Neural progenitor cell (in vitro differentiated cells): ENCODE measurements at regions not wholly inside any gene's neighbourhood (a gene's known extent, or its start where the extent isn't known, plus 50 kb on each side); places are given as distances from the start of the nearest gene placed in this dataset.
"Not testable (repeated sequence)": the region's sequence is repeated elsewhere in the genome, so short reads cannot be mapped to it uniquely, and the experiment has no call there.

Experiments used
- DNase-seq: peaks from one replicate; pipeline ENCODE4 v3.0.0-alpha.2; 2016; ENCODE audit warnings: low spot score
- H2AFZ ChIP-seq: fragments of 200-600 bp; sonication (generic); replicated peaks from 2 replicates; pipeline ENCODE4 v1.6.1; 2016; ENCODE audit warnings: antibody characterized with exemption
- H3F3A ChIP-seq: fragments of 200-600 bp; sonication (generic); 2 replicates; pipeline ENCODE4 v1.6.1; 2016; ENCODE audit warnings: antibody characterized with exemption, low read depth
- H3K27ac ChIP-seq: fragments of 200-600 bp; sonication (generic); 2 replicates; pipeline ENCODE4 v1.5.1; 2016; ENCODE audit warnings: mild to moderate bottlenecking
- H3K27me3 ChIP-seq: fragments of 200-600 bp; sonication (generic); 2 replicates; pipeline ENCODE4 v1.6.1; 2016; ENCODE audit warnings: mild to moderate bottlenecking, moderate library complexity
- H3K36me3 ChIP-seq: fragments of 200-600 bp; sonication (generic); 2 replicates; pipeline ENCODE4 v1.5.1; 2016
- H3K4me1 ChIP-seq: fragments of 200-600 bp; sonication (generic); 2 replicates; pipeline ENCODE4 v1.6.1; 2016; ENCODE audit warnings: mixed run types
- H3K4me2 ChIP-seq: fragments of 200-600 bp; sonication (generic); 2 replicates; pipeline ENCODE4 v1.6.1; 2016
- H3K4me3 ChIP-seq: fragments of 200-600 bp; sonication (generic); 2 replicates; pipeline ENCODE4 v1.5.1; 2016
- H3K79me2 ChIP-seq: fragments of 200-600 bp; sonication (generic); 2 replicates; pipeline ENCODE4 v1.6.1; 2016; ENCODE audit warnings: low read depth
- H3K9ac ChIP-seq: fragments of 200-600 bp; sonication (generic); 2 replicates; pipeline ENCODE4 v1.6.1; 2016
- H3K9me3 ChIP-seq: fragments of 200-600 bp; sonication (generic); 2 replicates; pipeline ENCODE4 v1.5.1; 2016; ENCODE audit warnings: low read depth
- H4K20me1 ChIP-seq: fragments of 200-600 bp; sonication (generic); 2 replicates; pipeline ENCODE4 v1.6.1; 2016; ENCODE audit warnings: low read depth
- H3K27ac Mint-ChIP-seq: 3 replicates; pipeline ENCODE4 v1.8.0; 2021; ENCODE audit warnings: mixed read lengths
- H3K27me3 Mint-ChIP-seq: 2 replicates; pipeline ENCODE4 v1.8.0; 2022; ENCODE audit warnings: low read depth, mild to moderate bottlenecking, inconsistent platforms, moderate library complexity, mixed read lengths; ENCODE audit not compliant: insufficient read depth
- H3K36me3 Mint-ChIP-seq: 3 replicates; pipeline ENCODE4 v1.8.0; 2021; ENCODE audit warnings: mixed read lengths
- H3K4me1 Mint-ChIP-seq: 3 replicates; pipeline ENCODE4 v1.8.0; 2021; ENCODE audit warnings: mixed read lengths
- H3K4me3 Mint-ChIP-seq: 3 replicates; pipeline ENCODE4 v1.8.0; 2021; ENCODE audit warnings: mild to moderate bottlenecking, moderate library complexity, mixed read lengths
- H3K9me3 Mint-ChIP-seq: 3 replicates; pipeline ENCODE4 v1.8.0; 2020; ENCODE audit warnings: mixed read lengths
- EZH2 ChIP-seq: fragments of 200-600 bp; sonication (generic); IDR thresholded peaks from 2 replicates; pipeline ENCODE4 v1.6.1; 2017; ENCODE audit warnings: antibody characterized with exemption, mild to moderate bottlenecking, moderate library complexity
- EZH2phosphoT487 ChIP-seq: fragments of 200-600 bp; sonication (generic); IDR thresholded peaks from 2 replicates; pipeline ENCODE4 v1.6.1; 2017; ENCODE audit warnings: antibody characterized with exemption
- TF ChIP-seq, protein P1 (sequence below): fragments of 200-600 bp; sonication (generic); IDR thresholded peaks from 2 replicates; pipeline ENCODE4 v1.5.1; 2017; ENCODE audit warnings: antibody characterized with exemption, mild to moderate bottlenecking

- H2AFZ ChIP-seq: no peak overlapping the region
- H3F3A ChIP-seq: no peaks in the 10 kb centered on the region
- no peaks in the 10 kb centered on the region for H4K20me1 ChIP-seq
- no peaks in the 10 kb centered on the region for H3K4me1 ChIP-seq
- no peak overlapping the region for H3K4me3 ChIP-seq
- no peak for DNase-seq
- TF ChIP-seq, protein P1, sequence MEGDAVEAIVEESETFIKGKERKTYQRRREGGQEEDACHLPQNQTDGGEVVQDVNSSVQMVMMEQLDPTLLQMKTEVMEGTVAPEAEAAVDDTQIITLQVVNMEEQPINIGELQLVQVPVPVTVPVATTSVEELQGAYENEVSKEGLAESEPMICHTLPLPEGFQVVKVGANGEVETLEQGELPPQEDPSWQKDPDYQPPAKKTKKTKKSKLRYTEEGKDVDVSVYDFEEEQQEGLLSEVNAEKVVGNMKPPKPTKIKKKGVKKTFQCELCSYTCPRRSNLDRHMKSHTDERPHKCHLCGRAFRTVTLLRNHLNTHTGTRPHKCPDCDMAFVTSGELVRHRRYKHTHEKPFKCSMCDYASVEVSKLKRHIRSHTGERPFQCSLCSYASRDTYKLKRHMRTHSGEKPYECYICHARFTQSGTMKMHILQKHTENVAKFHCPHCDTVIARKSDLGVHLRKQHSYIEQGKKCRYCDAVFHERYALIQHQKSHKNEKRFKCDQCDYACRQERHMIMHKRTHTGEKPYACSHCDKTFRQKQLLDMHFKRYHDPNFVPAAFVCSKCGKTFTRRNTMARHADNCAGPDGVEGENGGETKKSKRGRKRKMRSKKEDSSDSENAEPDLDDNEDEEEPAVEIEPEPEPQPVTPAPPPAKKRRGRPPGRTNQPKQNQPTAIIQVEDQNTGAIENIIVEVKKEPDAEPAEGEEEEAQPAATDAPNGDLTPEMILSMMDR: no peak
- no peak for TF ChIP-seq EZH2
- Mint-ChIP-seq H3K27me3 (no peaks in the 10 kb centered on the region), H3K4me1 (no peaks in the 10 kb centered on the region), H3K9me3 (no peaks in the 10 kb centered on the region), H3K36me3 (no peaks in the 10 kb centered on the region), H3K27ac (no peak overlapping the region), H3K4me3 (no peak overlapping the region)
- no peaks in the 10 kb centered on the region for H3K9me3 ChIP-seq
- no peak overlapping the region for H3K4me2 ChIP-seq
- H3K9ac ChIP-seq: no peak overlapping the region
- H3K27me3 ChIP-seq: no peaks in the 10 kb centered on the region
- no peak overlapping the region for H3K27ac ChIP-seq
- H3K79me2 ChIP-seq: no peaks in the 10 kb centered on the region
- no peaks in the 10 kb centered on the region for H3K36me3 ChIP-seq
Observed at GRCh38 chr16:23005951-23006350, 143.3 kb downstream of the USP31 start.

- H3K9me3 Mint-ChIP-seq: no peaks in the 10 kb centered on the region
- H3K9me3 ChIP-seq: no peaks in the 10 kb centered on the region
- H3F3A ChIP-seq: no peaks in the 10 kb centered on the region
- TF ChIP-seq, protein P1: no peak
- TF ChIP-seq EZH2: no peak
- no peak for TF ChIP-seq EZH2phosphoT487
- H3K4me2 ChIP-seq: no peak overlapping the region
- H3K4me3 ChIP-seq: no peak overlapping the region
- DNase-seq: no peak
- H3K4me1 ChIP-seq: no peaks in the 10 kb centered on the region
- H3K4me3 Mint-ChIP-seq: no peak overlapping the region
- no peaks in the 10 kb centered on the region for H3K36me3 Mint-ChIP-seq
- H4K20me1 ChIP-seq: no peaks in the 10 kb centered on the region
- no peak overlapping the region for H3K27ac Mint-ChIP-seq
- H3K27me3 Mint-ChIP-seq: peaks cover 2% of the 10 kb centered on the region
- H3K36me3 ChIP-seq: no peaks in the 10 kb centered on the region
- no peaks in the 10 kb centered on the region for H3K4me1 Mint-ChIP-seq
- no peak overlapping the region for H3K9ac ChIP-seq
- H3K27me3 ChIP-seq: no peaks in the 10 kb centered on the region
- H3K79me2 ChIP-seq: no peaks in the 10 kb centered on the region
- no peak overlapping the region for H3K27ac ChIP-seq
- no peak overlapping the region for H2AFZ ChIP-seq
Observed at GRCh38 chr16:22989598-22989997, 159.7 kb downstream of the USP31 start.

GRCh38 chr16:22983614-22984013, 165.6 kb downstream of the USP31 start:
- no peaks in the 10 kb centered on the region for H4K20me1 ChIP-seq
- Mint-ChIP-seq H3K9me3 (peaks cover 7% of the 10 kb centered on the region), H3K27ac (no peak overlapping the region), H3K36me3 (no peaks in the 10 kb centered on the region), H3K4me3 (no peak overlapping the region), H3K4me1 (no peaks in the 10 kb centered on the region), H3K27me3 (peaks cover 4% of the 10 kb centered on the region)
- TF ChIP-seq EZH2: no peak
- TF ChIP-seq EZH2phosphoT487: no peak
- TF ChIP-seq, protein P1: no peak
- no peaks in the 10 kb centered on the region for H3K9me3 ChIP-seq
- no peak overlapping the region for H3K4me3 ChIP-seq
- no peak overlapping the region for H3K9ac ChIP-seq
- no peak overlapping the region for H3K27ac ChIP-seq
- H3K4me1 ChIP-seq: no peaks in the 10 kb centered on the region
- no peaks in the 10 kb centered on the region for H3K36me3 ChIP-seq
- no peak for DNase-seq
- H2AFZ ChIP-seq: no peak overlapping the region
- H3K4me2 ChIP-seq: no peak overlapping the region
- H3K27me3 ChIP-seq: no peaks in the 10 kb centered on the region
- no peaks in the 10 kb centered on the region for H3K79me2 ChIP-seq
- H3F3A ChIP-seq: no peaks in the 10 kb centered on the region

- not testable (repeated sequence) for H3F3A ChIP-seq, H3K27ac Mint-ChIP-seq, H3K9me3 ChIP-seq, H3K27me3 Mint-ChIP-seq, H3K9me3 Mint-ChIP-seq, H2AFZ ChIP-seq, H3K27me3 ChIP-seq, H3K79me2 ChIP-seq, H3K9ac ChIP-seq, H3K4me3 ChIP-seq, H4K20me1 ChIP-seq, H3K4me1 Mint-ChIP-seq, H3K4me2 ChIP-seq, H3K4me1 ChIP-seq, H3K4me3 Mint-ChIP-seq, H3K27ac ChIP-seq, H3K36me3 ChIP-seq, H3K36me3 Mint-ChIP-seq, DNase-seq
Observed at GRCh38 chr16:22980514-22980913, 166.6 kb downstream of the HS3ST2 start.
